Activated naive CD8-positive, alpha-beta T cell treated with anti-CD3 and anti-CD28 coated beads, Interleukin-2, amount 10 ng/mL, durations not matched to agents 7 days and 5 days (primary cell): ENCODE measurements at regions not wholly inside any gene's neighbourhood (a gene's known extent, or its start where the extent isn't known, plus 50 kb on each side); places are given as distances from the start of the nearest gene placed in this dataset.

Source experiments
- ATAC-seq: fragments of 150-1000 bp; cut with Tn5 transposase; one replicate; pipeline ENCODE4 v1.10.0; 2021; ENCODE audit warnings: low read depth, moderate library complexity
- POLR2A ChIA-PET: fragments of 350-600 bp; sonication (Branson Sonifier 250); formaldehyde crosslinking; loops from one replicate; lab custom pipeline; 2021; ENCODE audit warnings: antibody characterized with exemption; lab: Charles Lee
- DNase-seq: peaks from one replicate; pipeline ENCODE4 v3.0.0; 2021
- H3K27ac Mint-ChIP-seq: one replicate; pipeline ENCODE4 v1.8.0; 2022; ENCODE audit warnings: mild to moderate bottlenecking, mixed read lengths
- H3K27me3 Mint-ChIP-seq: one replicate; pipeline ENCODE4 v1.8.0; 2022; ENCODE audit warnings: mild to moderate bottlenecking, moderate library complexity, mixed read lengths
- H3K36me3 Mint-ChIP-seq: one replicate; pipeline ENCODE4 v1.8.0; 2021; ENCODE audit warnings: mild to moderate bottlenecking, mixed read lengths
- H3K4me1 Mint-ChIP-seq: one replicate; pipeline ENCODE4 v1.8.0; 2021; ENCODE audit warnings: mixed read lengths
- H3K4me3 Mint-ChIP-seq: one replicate; pipeline ENCODE4 v1.8.0; 2022; ENCODE audit warnings: mild to moderate bottlenecking, moderate library complexity, mixed read lengths
- H3K9me3 Mint-ChIP-seq: one replicate; pipeline ENCODE4 v1.8.0; 2021; ENCODE audit warnings: mixed read lengths

DNA sequence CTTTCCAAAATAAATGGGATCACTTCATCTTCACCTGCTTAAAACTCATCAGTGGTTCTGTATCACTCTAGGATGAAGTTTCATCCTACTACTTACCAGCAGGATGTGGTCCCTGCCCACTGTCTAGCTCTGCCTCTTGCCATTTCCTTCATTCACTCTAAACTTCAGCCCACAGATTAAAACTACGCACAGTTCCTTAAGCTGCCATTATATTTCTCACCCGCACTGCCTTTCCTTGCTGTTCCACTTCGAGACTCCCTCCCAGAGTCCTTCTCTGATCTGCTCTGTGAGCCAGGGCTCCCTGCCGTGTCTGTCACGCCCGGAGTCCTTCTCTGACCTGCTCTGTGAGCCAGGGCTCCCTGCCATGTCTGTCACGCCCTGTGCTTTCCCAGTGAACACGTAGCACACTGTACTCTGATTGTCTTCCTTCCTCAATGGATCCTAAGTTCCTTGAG lies 52.0 kb upstream of the NPAS1 start:
- peak; percentile 45 for DNase-seq
- H3K27me3 Mint-ChIP-seq: no peaks in the 10 kb centered on the region
- peaks cover 22% of the 10 kb centered on the region for H3K36me3 Mint-ChIP-seq
- POLR2A ChIA-PET: no interaction called here
- peak overlapping the region; percentile 78 for H3K27ac Mint-ChIP-seq
- peak; percentile 98 for ATAC-seq
- peaks cover 26% of the 10 kb centered on the region for H3K4me1 Mint-ChIP-seq
- peak overlapping the region; percentile 74 for H3K4me3 Mint-ChIP-seq
- H3K9me3 Mint-ChIP-seq: no peaks in the 10 kb centered on the region
